Activated T-cell treated with anti-CD3 and anti-CD28 coated beads, Interleukin-2, amount 50 U/mL, for 48 hours (primary cell): ENCODE measurements at regions not wholly inside any gene's neighbourhood (a gene's known extent, or its start where the extent isn't known, plus 50 kb on each side); places are given as distances from the start of the nearest gene placed in this dataset.
A peak's percentile ranks its signal among the peaks of the same experiment; 100 is the strongest.

Experiments
- DNase-seq, 2 experiments: peaks; one replicate each; pipeline ENCODE4 v3.0.0-alpha.2; 2020

DNA sequence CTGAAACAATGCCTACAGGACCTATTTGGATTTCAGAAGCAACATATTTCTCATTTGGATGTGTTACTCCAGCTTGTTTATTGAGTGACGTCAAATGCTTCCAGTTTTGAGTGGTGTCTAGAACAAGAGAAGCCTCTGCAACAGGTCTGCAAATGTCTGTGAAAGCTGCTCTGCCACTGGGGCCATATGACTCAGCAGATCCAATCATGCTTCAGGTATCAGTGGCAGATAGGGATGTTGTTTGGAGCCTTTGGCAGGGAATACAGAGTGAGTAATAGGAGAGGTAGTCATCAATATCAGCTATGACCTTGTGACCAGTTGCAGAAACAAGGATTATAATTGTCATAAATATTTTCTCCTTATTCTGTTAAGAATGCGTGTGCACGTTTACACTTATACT, 141.1 kb upstream of the ZXDA start:
- no peak for DNase-seq

- DNase-seq: no peak
Observed at GRCh38 chrX:58044130-58044529, 133.9 kb upstream of the ZXDA start.

DNA sequence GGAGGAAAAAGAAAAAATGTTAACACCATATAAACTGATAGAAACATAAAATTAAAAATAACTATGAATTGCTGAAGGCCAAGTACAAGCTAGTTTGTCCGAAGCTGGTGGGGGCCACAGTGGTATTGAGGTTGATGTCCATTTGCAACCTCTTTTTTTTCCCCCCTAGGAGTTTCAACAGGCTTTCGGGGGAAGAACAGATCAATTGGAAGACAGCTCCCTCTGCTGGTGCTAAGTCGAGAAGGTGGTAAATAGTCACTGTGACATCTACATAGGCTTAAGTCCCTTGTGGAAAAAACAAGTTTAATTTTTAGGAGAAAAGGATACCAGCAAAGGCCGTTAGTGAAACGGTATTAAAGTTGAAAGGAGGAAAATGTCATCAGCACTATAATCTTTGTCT, 115.7 kb upstream of the ZXDA start:
- DNase-seq: peak; percentile 23 to 43

- DNase-seq: no peak
Observed at GRCh38 chrX:57985951-57986350, 75.7 kb upstream of the ZXDA start.

DNA sequence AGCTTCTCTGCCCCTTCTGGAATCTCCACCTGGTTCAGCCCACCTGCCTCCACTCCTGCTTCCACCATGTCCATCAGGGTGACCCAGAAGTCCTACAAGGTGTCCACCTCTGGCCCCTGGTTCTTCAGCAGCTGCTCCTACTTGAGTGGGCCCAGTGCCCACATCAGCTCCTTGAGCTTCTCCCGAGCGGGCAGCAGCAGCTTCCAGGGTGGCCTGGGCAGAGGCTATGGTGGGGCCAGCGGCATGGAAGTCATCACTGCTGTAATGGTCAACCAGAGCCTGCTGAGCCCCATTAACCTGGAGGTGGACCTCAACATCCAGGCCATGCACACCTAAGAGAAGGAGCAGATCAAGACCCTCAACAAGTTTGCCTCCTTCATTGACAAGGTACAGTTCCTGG, 74.4 kb upstream of the ZXDA start:
- no peak for DNase-seq

- DNase-seq: no peak
Observed at GRCh38 chrX:57977992-57978391, 67.7 kb upstream of the ZXDA start.

GRCh38 chrX:57964975-57965374, 54.7 kb upstream of the ZXDA start:
- no peak for DNase-seq
